Left lung (tissue), 4 donors: ENCODE measurements at regions not wholly inside any gene's neighbourhood (a gene's known extent, or its start where the extent isn't known, plus 50 kb on each side); places are given as distances from the start of the nearest gene placed in this dataset.

ENCODE experiments used
- ATAC-seq: fragments of 200-7000 bp; cut with Tn5 transposase; one replicate; pipeline ENCODE4 v1.9.1; 2020; ENCODE audit warnings: moderate library complexity
- DNase-seq, 4 donors: peaks; one replicate each; pipeline ENCODE4 v3.0.0-alpha.2; 2013 to 2020
- H3K27ac ChIP-seq, 2 donors: fragments of 200-600 bp; sonication (generic) in 1 of 2; one replicate each; pipeline versions ENCODE4 v1.5.0 to v1.8.0; 2020 to 2021
- H3K27me3 ChIP-seq, 2 donors: fragments of 200-600 bp; sonication (generic) in 1 of 2; one replicate each; pipeline versions ENCODE4 v1.5.0 to v1.8.0; 2020 to 2021
- H3K36me3 ChIP-seq, 2 donors: fragments of 200-600 bp; sonication (generic) in 1 of 2; one replicate each; pipeline versions ENCODE4 v1.5.0 to v1.8.0; 2020 to 2021
- H3K4me1 ChIP-seq, 2 donors: fragments of 200-600 bp; one replicate each; pipeline ENCODE4 v1.8.0; 2021
- H3K4me3 ChIP-seq, 2 donors: fragments of 200-600 bp; sonication (generic) in 1 of 2; one replicate each; pipeline versions ENCODE4 v1.5.0 to v1.8.0; 2020 to 2021; ENCODE audit warnings: mild to moderate bottlenecking in 1 of 2
- H3K9me3 ChIP-seq, 2 donors: fragments of 200-600 bp; sonication (generic) in 1 of 2; one replicate each; pipeline versions ENCODE4 v1.5.0 to v1.8.0; 2020 to 2021
- CTCF ChIP-seq, 2 donors: fragments of 200-600 bp; sonication (generic) in 1 of 2; IDR thresholded peaks; one replicate each; pipeline versions ENCODE4 v1.5.0 to v1.8.0; 2021; ENCODE audit warnings: antibody characterized with exemption in 2 of 2
- intact Hi-C, 2 donors: fragments of 100-400 bp; cut with DNase I; formaldehyde crosslinking; loops; one replicate each; pipeline versions ENCODE4 v1.11.2 to v1.14.2; 2022
- donor health status: DM: no; HTN: yes; CAD: no.
- donor health status: DM: no; HTN: no; CAD: no.

- H3K9me3 ChIP-seq = peaks cover 0 to 2% of the 10 kb centered on the region in 2 donors
- H3K36me3 ChIP-seq = no peaks in the 10 kb centered on the region
- intact Hi-C loops = no loop called here
- TF ChIP-seq CTCF (IDR thresholded peaks at IDR 0.05) = no peak
- no peak overlapping the region for H3K4me3 ChIP-seq
- no peaks in the 10 kb centered on the region for H3K4me1 ChIP-seq
- ATAC-seq (no peak), DNase-seq (no peak)
- no peak overlapping the region for H3K27ac ChIP-seq
- H3K27me3 ChIP-seq = peaks cover 0 to 25% of the 10 kb centered on the region in 2 donors
Observed at GRCh38 chr5:2030131-2030530, 147.4 kb upstream of the IRX4 start.

GRCh38 chr5:2029206-2029605, 146.5 kb upstream of the IRX4 start:
- H3K36me3 ChIP-seq = no peaks in the 10 kb centered on the region
- peaks cover 0 to 2% of the 10 kb centered on the region in 2 donors for H3K9me3 ChIP-seq
- H3K27ac ChIP-seq = no peak overlapping the region
- TF ChIP-seq CTCF (IDR thresholded peaks at IDR 0.05) = no peak
- H3K27me3 ChIP-seq = peaks cover 0 to 20% of the 10 kb centered on the region in 2 donors
- H3K4me1 ChIP-seq = no peaks in the 10 kb centered on the region
- DNase-seq = no peak
- intact Hi-C loops = loop anchor here in 1 of 2 donors (10.0 kb wide), 1 partner anchor 264 kb away; no protein-coding TSS in a partner anchor
- H3K4me3 ChIP-seq = no peak overlapping the region
- peak; percentile 71 for ATAC-seq

- no peak for TF ChIP-seq CTCF (IDR thresholded peaks at IDR 0.05)
- H3K9me3 ChIP-seq = no peaks in the 10 kb centered on the region
- H3K27ac ChIP-seq = no peak overlapping the region
- DNase-seq = no peak
- H3K36me3 ChIP-seq = no peaks in the 10 kb centered on the region
- no peak overlapping the region for H3K4me3 ChIP-seq
- no peak for ATAC-seq
- intact Hi-C loops = loop anchor here in 1 of 2 donors (10.0 kb wide), 1 partner anchor 263 kb away; no protein-coding TSS in a partner anchor
- no peaks in the 10 kb centered on the region for H3K4me1 ChIP-seq
- H3K27me3 ChIP-seq = peaks cover 0 to 24% of the 10 kb centered on the region in 2 donors
Observed at GRCh38 chr5:2027790-2028189, 145.1 kb upstream of the IRX4 start.

- no peaks in the 10 kb centered on the region for H3K4me1 ChIP-seq
- no peak for ATAC-seq
- no peak for DNase-seq
- H3K4me3 ChIP-seq = no peak overlapping the region
- H3K36me3 ChIP-seq = no peaks in the 10 kb centered on the region
- H3K9me3 ChIP-seq = no peaks in the 10 kb centered on the region
- intact Hi-C loops = loop anchor here in 1 of 2 donors (10.0 kb wide), 1 partner anchor 260 kb away; no protein-coding TSS in a partner anchor
- peaks cover 0 to 35% of the 10 kb centered on the region in 2 donors for H3K27me3 ChIP-seq
- TF ChIP-seq CTCF (IDR thresholded peaks at IDR 0.05) = no peak
- H3K27ac ChIP-seq = no peak overlapping the region
Observed at GRCh38 chr5:2024986-2025721, 142.4 kb upstream of the IRX4 start.

- H3K4me3 ChIP-seq = no peak overlapping the region
- no peak overlapping the region for H3K27ac ChIP-seq
- H3K27me3 ChIP-seq = peaks cover 0 to 40% of the 10 kb centered on the region in 2 donors
- H3K36me3 ChIP-seq = no peaks in the 10 kb centered on the region
- TF ChIP-seq CTCF (IDR thresholded peaks at IDR 0.05) = no peak
- no peaks in the 10 kb centered on the region for H3K4me1 ChIP-seq
- intact Hi-C loops = loop anchor here in 1 of 2 donors (10.0 kb wide), 1 partner anchor 258 kb away; no protein-coding TSS in a partner anchor
- ATAC-seq (no peak), DNase-seq (no peak)
- H3K9me3 ChIP-seq = no peaks in the 10 kb centered on the region
Observed at GRCh38 chr5:2023196-2023595, 140.5 kb upstream of the IRX4 start.
